Brain microvascular endothelial cell (primary cell): ENCODE measurements at regions not wholly inside any gene's neighbourhood (a gene's known extent, or its start where the extent isn't known, plus 50 kb on each side); places are given as distances from the start of the nearest gene placed in this dataset.

Experiments used
- DNase-seq: peaks from one replicate; pipeline ENCODE4 v3.0.0-alpha.2; 2020
- H3K27ac ChIP-seq: fragments of 250-450 bp; sonication (Bioruptor Pico); 2 replicates; pipeline ENCODE4 v1.5.1; 2020; ENCODE audit warnings: mild to moderate bottlenecking, moderate library complexity
- H3K27me3 ChIP-seq: fragments of 250-450 bp; sonication (Bioruptor Pico); replicated peaks from 2 replicates; pipeline ENCODE4 v1.5.1; 2020; ENCODE audit warnings: mild to moderate bottlenecking
- H3K36me3 ChIP-seq: fragments of 250-450 bp; sonication (Bioruptor Pico); replicated peaks from 2 replicates; pipeline ENCODE4 v1.5.1; 2020; ENCODE audit warnings: mild to moderate bottlenecking
- H3K4me3 ChIP-seq: 2 replicates; pipeline ENCODE4 v1.5.1; 2011; ENCODE audit warnings: low read depth, mild to moderate bottlenecking, control low read depth, low read length, moderate library complexity
- in situ Hi-C: cut with HindIII; loops from 2 replicates; pipeline ENCODE4 v1.10.0; 2017; ENCODE audit warnings: low sequenced_read_pairs, low pct_ligation_motif_present
- TF ChIP-seq, protein P1 (sequence below): IDR thresholded peaks from 2 replicates; pipeline ENCODE4 v1.5.1; 2011; ENCODE audit warnings: low read depth, mild to moderate bottlenecking, moderate library complexity, low read length, control low read depth, inconsistent platforms; ENCODE audit errors: missing control alignments

DNA sequence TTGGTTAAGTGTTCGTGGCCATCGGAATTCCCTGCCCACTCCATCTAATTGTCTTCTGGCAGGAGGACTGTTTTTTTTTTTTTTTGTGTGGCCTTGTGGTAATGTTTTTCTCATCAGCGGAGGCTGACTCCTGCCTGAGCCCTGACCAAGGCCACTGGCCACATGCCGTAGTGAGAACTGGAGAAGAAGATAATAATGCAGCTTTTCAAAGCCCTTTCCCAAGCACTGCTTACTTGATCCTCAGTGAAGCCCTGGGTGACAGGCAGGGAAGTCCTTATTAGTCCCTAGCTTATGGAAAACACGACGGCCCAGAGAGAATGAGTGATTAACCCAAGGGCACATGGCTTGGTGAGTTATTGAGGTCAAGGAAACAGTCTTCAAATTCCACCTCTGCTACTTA lies 71.2 kb downstream of the ADM start:
- peak overlapping the region; percentile 52 for H3K27ac ChIP-seq
- no peak for DNase-seq

DNA sequence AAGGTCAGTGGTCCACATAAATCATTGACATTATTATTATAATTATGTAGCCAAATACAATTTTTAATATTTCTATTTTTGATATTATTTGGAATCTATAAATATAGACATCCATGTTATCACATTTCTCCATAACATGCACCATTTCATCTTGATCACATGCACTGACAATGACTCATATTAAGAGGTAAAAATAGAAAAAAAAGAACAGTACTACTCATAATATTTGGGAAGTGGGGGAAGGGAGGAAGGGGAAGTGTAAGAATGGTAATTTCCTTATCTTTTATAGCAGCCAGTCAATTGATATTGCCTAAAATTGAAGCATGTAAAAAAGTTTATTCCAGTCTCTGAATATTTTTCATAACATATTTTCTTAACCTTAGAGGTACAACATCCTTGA lies 72.3 kb downstream of the ADM start:
- Histone ChIP-seq H3K36me3 (no peaks in the 10 kb centered on the region), H3K27ac (no peak overlapping the region), H3K4me3 (no peak overlapping the region), H3K27me3 (no peaks in the 10 kb centered on the region)
- DNase-seq, result no peak
- in situ Hi-C loops, result no loop called here
- TF ChIP-seq, protein P1, sequence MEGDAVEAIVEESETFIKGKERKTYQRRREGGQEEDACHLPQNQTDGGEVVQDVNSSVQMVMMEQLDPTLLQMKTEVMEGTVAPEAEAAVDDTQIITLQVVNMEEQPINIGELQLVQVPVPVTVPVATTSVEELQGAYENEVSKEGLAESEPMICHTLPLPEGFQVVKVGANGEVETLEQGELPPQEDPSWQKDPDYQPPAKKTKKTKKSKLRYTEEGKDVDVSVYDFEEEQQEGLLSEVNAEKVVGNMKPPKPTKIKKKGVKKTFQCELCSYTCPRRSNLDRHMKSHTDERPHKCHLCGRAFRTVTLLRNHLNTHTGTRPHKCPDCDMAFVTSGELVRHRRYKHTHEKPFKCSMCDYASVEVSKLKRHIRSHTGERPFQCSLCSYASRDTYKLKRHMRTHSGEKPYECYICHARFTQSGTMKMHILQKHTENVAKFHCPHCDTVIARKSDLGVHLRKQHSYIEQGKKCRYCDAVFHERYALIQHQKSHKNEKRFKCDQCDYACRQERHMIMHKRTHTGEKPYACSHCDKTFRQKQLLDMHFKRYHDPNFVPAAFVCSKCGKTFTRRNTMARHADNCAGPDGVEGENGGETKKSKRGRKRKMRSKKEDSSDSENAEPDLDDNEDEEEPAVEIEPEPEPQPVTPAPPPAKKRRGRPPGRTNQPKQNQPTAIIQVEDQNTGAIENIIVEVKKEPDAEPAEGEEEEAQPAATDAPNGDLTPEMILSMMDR, result no peak

More for the DNA sequence above, 71.2 kb downstream of the ADM start:
- TF ChIP-seq, protein P1, result no peak
- Histone ChIP-seq H3K27me3 (no peaks in the 10 kb centered on the region), H3K4me3 (no peak overlapping the region), H3K36me3 (no peaks in the 10 kb centered on the region)
- in situ Hi-C loops, result no loop called here

DNA sequence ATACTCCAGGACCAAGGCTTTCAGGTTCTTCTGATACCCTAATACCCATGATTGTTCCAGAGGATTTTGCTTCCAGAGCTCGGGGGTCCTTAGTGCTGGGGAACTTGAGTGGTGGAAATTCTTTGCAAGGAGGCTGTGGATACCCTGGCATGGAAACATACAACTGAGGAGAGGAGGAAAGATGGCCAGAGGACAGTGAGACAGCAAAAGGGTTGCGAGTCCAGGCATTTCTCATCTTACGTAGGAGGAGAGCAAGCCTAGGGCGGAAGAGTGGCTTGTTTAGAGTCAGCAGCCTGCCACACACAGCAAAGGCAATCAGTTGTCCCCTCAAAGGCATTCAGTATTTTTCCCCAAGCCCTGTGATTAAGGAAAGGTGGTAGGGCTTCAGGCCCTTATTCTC lies 73.5 kb downstream of the ADM start:
- TF ChIP-seq, protein P1, result no peak
- no peaks in the 10 kb centered on the region for H3K27me3 ChIP-seq
- no peak for DNase-seq
- H3K36me3 ChIP-seq, result no peaks in the 10 kb centered on the region
- in situ Hi-C loops, result no loop called here
- no peak overlapping the region for H3K27ac ChIP-seq
- H3K4me3 ChIP-seq, result no peak overlapping the region

DNA sequence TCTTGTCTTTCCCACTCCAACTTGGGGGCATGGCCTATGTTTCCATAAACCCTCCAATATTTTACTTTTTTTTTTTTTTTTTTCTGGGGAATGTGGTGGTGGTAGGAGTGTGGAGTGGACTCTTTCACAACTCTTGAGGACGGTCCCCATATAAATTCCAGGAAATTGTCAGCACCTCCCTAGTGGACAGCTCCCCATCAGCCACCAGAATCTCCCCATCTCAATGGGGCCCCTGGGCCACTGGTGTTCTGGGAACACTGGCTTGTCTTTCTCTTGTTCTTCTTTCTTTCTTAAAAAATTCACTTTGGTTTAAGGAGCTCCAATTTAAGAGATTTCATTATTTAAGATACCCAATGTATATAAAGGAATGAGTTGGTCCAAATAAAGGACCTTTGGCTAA lies 74.1 kb downstream of the ADM start:
- in situ Hi-C loops, result no loop called here
- Histone ChIP-seq H3K4me3 (no peak overlapping the region), H3K27me3 (no peaks in the 10 kb centered on the region), H3K36me3 (no peaks in the 10 kb centered on the region), H3K27ac (no peak overlapping the region)
- DNase-seq, result no peak
- TF ChIP-seq, protein P1, result no peak

DNA sequence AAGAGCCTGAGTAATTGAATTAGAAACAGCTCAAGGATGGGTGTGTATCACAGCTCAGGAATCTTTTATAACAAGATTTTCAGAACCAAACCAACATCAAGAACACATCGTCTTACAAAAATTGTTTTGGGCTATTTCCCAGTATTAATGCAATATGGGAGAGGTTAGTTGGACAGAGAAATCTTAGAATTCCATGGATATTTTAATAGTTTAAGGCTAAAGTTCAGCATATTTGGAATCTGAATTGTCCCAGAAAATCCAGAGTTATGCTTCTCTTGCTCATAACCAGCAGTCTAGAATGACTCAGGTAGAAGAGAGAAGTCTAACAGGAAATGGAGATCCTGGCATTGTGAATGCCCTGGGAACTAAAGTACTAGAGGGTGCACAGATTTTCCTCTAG lies 74.6 kb downstream of the ADM start:
- in situ Hi-C loops, result no loop called here
- TF ChIP-seq, protein P1, result no peak
- Histone ChIP-seq H3K27ac (no peak overlapping the region), H3K4me3 (no peak overlapping the region), H3K36me3 (no peaks in the 10 kb centered on the region), H3K27me3 (no peaks in the 10 kb centered on the region)
- no peak for DNase-seq

DNA sequence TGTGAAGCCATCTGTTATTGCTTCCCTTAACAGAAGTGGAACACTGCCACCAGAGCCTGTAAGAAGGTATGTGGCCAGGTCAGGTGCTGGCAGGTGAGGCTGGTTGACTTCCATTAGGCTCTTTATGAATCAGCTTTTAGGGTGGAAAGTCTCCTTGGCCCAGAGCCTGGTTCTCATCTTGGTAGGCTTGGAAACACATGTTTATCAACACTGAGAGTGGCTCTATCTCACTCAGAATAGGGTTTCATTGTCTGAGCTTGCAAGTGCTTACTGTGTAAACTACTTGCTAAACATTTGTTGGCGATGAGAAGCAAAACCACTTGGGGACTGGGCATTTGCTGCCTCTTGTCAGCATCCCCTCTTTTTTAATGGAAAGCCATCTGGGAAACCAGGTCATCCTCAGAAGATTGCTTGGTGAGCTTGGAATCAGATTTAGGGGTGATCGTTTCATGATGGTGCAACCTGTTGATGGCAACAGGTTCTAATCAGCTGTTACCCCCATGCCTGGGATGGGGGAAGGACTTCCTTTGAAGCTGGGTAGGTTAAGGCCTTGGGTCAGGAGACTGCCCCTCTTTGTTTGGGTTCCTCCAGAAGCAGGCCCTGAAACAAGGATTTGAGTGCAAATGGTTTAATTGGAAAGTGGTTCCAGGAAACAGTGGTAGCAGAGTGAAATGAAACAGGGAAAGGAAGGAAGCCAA lies 75.0 kb upstream of the AMPD3 start:
- in situ Hi-C loops, result no loop called here
- Histone ChIP-seq H3K4me3 (no peak overlapping the region), H3K36me3 (no peaks in the 10 kb centered on the region), H3K27me3 (no peaks in the 10 kb centered on the region), H3K27ac (no peak overlapping the region)
- no peak for DNase-seq
- TF ChIP-seq, protein P1, result no peak
